ENCODE measurements at regions not wholly inside any gene's neighbourhood (a gene's known extent, or its start where the extent isn't known, plus 50 kb on each side); places are given as distances from the start of the nearest gene placed in this dataset.
"Not testable (repeated sequence)": the region's sequence is repeated elsewhere in the genome, so short reads cannot be mapped to it uniquely, and the experiment has no call there.

DNA sequence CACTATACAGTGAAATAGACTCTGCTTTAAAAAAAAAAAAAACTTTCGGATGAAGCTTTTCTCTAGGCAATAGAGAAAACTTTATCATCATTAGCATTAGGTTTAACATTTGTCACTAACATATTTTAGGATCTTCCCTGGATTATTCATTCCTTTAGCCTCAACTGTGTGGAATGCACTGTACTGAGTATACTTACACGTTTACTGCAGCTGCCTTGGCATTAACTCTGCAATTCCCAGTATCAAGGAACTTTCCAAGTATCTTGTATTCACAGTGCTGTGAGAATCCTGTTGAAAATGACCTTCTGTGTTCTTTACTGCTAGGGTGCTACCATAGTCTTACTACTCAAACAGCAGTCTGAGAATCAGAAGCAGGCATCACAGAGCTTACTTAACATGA is 328.2 kb upstream of the COL3A1 start:
- DNase-seq (ENCODE audit: low read depth, low spot score): no peak
- no peak overlapping the region for H3K27ac ChIP-seq

DNA sequence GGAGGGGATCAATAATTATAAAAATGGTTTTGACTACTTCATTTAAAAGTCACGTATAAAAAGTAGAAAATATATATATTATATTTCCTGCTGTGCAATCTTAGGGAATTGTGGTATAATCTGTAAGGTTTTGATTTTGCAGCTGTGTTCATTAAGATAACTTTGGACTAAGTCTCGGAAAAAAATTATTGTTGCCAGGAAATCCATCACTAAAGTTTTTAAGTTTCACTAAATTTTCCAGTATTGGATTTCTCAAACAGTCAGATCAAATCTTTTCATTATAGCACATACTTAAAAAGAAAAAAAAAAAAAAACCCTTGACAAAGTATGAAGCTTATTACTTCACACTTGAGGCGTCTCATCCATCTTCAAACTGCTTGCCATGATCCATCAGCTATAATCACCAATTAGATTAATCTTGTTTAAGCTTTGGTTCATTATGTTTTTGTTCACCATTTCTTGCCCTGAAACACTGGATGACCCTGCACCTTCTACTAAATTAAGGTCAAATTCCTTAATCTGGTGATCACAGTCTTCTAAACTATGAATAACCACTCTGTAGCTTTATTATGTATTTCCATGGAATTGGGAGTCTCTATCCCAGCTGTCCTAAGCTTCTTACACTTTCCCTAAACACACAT is 326.6 kb upstream of the COL3A1 start:
- no peak for DNase-seq (ENCODE audit: low read depth, low spot score)

DNA sequence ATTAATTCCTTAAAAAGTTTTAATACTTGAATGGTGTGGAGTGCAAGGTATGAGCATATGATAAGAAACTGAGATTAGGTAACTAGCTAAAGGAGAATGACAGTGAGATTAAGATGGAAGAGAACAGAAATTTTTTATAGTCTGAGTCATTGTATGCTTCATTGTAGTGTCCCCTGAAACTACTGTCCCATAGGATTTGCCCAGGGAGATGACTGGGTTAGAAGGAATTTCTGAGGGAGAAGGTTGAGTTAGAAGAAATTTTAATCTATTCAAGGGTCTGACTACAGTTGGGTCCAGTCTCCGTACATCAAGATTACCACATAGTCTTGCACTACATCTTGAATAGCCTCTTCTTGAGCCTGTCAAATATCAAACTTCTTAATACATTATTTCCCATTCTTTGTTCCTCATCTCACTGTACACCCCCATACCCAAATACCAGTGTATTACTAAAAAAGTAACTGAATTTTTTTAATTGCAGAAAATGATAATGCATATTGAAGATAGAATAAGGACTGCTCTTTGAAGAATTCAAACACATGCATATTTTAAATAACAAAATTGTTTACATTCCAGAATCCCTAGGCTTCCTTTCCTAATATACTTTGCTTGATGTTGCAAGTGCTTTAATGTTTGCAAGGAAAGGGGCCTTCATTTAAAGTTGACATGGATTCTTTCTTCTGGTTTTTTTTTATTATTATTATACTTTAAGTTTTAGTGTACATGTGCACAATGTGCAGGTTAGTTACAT is 314.3 kb upstream of the COL3A1 start:
- no peak overlapping the region for H3K27ac ChIP-seq
- DNase-seq (ENCODE audit: low read depth, low spot score): no peak

More for the DNA sequence above, 326.6 kb upstream of the COL3A1 start:
- H3K27ac ChIP-seq: no peak overlapping the region

DNA sequence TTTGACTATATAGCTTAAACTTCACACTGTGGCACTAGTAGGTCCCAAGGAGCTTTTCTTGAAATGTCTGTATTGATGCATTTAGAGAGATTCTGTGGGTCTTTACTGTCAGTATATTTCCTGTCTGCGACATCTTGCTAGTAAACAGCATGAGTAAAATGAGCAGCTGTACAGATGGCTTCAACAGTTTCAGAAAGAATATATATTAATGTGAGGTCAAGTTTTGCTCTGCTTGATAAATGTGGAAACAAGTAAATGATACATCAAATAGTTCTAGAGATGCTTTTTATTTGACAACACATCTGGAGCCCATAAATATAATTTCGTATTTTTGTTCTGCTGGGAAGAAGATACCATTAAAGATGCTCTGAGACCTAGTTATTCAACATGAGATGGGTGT is 310.9 kb upstream of the COL3A1 start:
- DNase-seq (ENCODE audit: low read depth, low spot score): no peak
- H3K27ac ChIP-seq: no peak overlapping the region

DNA sequence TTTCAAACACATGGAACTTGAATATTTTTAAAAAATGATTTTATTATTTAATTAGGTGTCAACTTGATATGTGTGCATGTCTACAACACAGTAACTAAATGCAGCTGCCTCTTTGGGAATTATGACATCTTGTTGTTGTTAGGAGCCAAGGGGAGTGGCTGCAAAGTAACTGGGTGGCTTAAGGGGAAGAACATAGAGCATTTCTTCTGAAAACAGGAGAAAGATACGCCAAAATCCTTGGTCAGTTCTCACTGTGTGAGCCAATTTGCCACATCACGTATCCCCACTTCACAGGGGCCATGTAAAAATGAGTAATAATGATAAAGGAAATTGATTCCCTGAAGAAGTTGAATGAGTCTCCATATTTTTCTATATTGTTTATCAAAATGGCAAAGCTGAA is 309.8 kb upstream of the COL3A1 start:
- no peak overlapping the region for H3K27ac ChIP-seq
- no peak for DNase-seq (ENCODE audit: low read depth, low spot score)

DNA sequence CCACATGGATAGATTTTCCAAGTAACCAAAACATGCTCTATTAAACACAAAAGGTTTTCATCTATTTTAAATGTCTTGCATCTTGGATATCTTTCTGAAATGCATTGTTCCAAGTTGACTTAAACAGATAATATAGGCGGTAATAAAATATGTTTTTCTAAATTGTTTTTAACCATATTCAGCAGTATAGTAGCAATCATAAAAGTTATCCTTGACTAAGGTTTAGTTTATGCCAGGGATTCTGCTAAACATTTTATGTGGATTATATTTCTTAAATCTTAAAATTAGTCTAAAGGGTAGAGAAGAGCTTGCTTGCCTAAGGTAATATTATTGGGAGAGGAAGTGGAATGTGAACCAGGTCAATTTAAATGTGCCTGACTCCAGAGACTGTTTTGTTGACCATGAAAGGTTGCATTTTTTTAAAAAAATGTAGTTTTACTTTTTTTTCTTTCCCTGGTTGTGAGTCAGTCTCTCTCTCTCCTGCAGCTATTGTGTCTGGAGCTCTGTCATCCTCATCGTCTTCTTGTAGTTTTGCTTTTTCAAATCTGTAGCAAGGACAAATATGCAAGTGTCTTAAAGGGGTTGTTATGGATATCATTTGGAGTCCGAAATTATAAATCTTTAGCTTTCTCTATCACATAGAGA is 309.1 kb upstream of the COL3A1 start:
- H3K27ac ChIP-seq: no peak overlapping the region
- no peak for DNase-seq (ENCODE audit: low read depth, low spot score)

DNA sequence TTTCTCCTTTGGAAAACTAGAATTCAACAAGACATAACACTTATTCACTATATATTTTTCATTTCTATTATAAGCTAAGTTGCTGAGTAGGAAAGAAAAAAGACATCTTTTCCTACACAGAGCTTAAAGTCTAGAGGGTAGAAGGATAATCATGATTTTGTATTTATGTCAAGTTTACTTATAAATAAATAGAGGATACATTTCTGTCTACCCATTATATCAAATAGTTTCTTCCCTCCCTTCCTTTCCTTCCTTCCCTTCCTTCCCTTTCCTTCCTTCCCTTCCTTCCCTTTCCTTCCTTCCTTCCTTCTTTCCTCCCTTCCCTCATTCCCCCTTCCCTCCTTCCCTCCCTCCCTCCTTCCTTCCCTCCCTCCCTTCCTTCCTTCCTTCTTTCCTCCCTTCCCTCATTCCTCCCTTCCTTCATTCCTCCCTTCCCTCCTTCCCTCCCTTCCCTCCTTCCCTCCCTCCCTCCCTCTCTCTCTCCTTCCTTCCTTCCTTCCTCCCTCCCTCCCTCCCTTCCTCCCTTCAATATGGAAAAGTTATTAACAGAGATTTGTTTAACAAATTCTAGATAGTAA is 308.4 kb upstream of the COL3A1 start:
- DNase-seq (ENCODE audit: low read depth, low spot score): no peak
- no peak overlapping the region for H3K27ac ChIP-seq

DNA sequence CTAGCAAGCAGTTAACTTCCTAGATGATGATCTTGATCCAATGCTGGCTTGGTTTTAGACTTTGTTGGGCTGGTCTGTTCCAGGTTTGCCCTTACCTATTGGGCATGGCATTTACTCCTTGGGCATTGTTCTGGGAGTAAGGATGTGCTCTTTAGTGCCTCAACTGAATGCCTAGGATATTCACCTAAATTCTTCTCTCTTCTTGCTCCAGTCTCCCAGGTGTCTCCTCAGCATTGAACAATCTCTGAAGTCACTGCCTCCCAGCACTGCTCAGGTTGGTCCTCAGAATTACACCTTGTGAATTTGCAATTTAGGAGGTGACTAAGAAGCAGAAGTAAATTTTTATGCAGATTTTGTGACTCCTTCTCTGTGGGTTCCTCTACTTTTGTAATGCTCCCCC is 307.7 kb upstream of the COL3A1 start:
- H3K27ac ChIP-seq: no peak overlapping the region
- no peak for DNase-seq (ENCODE audit: low read depth, low spot score)

DNA sequence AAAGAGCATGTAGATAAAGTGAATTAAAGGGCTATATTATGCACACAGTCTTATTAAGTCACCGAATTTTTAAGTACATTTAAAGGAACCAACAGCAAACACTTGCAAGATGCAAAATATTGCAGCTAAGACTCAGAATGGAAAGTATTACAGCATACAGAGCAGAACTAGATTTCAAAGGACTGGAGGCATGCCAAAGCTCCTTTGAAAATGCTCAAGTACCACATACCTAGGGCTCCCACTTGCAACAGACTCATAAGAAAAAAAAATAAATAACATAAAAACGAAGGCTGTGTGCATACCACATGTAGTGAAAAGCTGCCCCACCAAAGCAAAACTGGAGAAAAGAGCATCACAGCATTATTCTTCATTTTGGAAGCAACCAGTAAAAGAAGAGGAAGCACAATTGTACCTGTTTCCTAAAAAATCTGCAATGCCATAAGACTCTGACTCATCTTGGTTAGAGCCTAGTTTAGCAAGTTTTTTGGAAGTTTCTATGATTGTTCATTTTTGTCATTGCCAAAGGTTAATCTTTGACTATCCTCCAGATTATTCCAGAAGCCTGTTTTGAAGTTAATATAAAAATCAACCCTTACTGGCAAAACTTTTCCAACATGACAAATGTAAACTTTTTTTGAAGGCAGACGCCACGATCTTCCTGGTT is 306.0 kb upstream of the COL3A1 start:
- no peak overlapping the region for H3K27ac ChIP-seq
- no peak for DNase-seq (ENCODE audit: low read depth, low spot score)

DNA sequence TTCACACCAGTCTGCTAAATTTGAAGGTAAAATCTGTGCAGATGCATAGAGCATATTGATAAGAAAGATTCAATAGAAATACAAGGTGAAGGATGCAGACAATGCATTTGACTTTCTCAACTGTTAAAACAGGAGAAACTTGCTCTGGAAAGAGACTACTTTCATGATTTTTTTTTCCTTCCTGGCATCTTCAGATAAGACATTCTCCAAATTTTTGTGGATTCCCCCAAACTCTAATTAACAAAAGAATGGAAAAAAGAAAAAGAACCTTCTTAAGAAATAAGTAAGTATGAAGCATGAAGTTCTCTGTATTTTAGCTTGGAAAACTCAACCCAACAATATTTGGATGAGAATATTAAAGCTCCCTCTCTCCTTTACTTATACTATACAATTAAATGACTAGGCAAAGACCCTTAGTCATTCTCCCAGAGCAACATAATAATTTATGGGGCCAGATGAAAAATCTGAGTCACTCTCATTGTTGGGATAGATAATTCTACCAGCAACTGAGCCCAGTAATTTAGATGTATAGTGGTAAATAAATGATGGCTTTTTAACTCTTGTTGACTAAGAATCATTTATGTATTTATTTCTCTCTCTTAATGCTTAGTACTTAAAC is 298.7 kb upstream of the COL3A1 start:
- no peak for DNase-seq (ENCODE audit: low read depth, low spot score)

DNA sequence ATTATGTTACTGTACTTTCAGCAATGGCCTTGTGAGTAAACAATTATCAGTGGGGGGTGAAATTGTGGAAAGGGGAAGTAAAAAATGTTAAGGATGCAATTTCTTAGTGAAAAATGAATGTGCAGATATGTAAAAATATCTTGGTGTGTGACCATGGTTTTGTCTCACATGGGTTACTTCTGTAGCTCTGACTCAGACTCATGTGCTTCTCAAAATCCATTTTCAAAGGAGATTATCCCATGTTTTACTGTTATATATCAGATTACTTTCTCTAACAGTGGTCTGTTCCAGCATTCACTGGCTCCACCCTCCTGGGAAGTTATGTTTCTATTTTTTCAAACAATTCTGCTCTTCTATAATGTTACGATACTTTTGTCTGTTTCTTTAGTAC is 298.2 kb upstream of the COL3A1 start:
- H3K27ac ChIP-seq: no peak overlapping the region
- DNase-seq (ENCODE audit: low read depth, low spot score): no peak

More for the DNA sequence above, 298.7 kb upstream of the COL3A1 start:
- no peak overlapping the region for H3K27ac ChIP-seq

DNA sequence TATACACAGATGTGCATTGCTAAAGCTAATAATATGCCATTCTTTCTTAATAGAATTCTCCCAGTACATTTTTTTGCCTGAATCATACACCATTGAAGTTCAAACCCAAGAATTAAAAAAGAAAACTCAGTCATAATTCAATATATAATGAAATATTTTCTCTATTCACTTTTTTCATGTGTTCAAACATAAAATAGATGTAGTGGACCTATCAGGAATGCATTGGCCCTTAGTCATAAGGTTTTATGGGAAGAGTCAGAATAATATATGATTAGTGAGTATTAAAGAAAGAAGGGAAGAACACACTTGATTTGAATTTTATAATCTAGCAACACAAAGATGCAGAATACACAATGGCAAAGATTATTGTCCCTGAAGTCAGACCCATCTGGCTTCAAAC is 297.0 kb upstream of the COL3A1 start:
- DNase-seq (ENCODE audit: low read depth, low spot score): no peak

DNA sequence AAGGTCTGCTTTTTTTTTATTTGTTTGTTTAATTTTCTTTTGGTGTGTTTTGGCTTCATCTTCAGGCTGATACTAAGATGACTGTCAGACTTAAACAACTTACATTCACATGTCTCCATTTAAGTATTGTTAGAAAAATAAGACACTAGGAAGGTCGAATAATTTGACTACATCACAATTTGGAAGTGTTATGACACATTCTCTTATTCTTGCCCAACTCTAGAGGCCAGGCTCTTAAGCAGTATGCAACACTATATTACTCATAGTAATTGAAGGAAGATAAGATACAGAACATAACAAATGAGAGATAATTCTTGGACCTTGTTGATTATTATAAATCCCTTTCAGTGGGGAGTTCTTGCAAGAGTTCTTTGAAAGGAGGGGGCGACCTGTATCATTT is 295.3 kb upstream of the COL3A1 start:
- no peak overlapping the region for H3K27ac ChIP-seq
- DNase-seq (ENCODE audit: low read depth, low spot score): no peak

More for the DNA sequence above, 297.0 kb upstream of the COL3A1 start:
- H3K27ac ChIP-seq: no peak overlapping the region

DNA sequence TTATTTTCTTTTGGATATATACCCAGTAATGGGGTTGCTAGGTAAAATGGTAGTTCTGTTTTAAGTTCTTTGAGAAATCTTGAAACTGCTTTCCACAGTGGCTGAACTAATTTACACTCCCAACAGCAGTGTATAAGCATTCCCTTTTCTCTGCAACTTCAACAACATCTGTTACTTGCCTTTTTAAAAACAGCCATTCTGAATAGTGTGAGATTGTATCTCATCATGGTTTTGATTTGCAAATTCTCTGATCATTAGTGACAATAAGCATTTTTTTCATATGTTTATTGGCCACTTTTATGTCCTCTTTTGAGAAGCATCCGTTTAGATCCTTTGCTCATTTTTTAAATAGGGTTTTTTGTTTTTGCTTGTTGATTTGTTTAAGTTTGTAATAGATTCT is 291.3 kb upstream of the COL3A1 start:
- DNase-seq (ENCODE audit: low read depth, low spot score): no peak
- no peak overlapping the region for H3K27ac ChIP-seq

DNA sequence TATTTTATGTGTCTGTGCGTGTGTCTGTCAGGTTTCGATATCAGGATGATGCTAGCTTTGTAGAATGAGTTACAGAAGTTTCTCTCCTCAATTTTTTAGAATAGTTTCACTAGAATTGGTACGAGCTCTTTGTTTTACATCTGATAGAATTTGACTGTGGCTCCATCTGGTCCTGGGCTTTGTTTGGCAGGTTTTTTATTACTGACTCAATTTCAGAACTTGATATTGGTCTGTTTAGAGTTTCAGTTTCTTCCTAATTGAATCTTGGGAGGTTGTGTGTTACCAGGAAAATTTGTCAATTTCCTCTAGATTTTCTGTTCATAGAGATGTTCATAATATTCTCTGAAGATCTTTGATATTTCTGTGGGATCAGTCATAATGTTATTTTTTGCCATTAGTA is 289.4 kb upstream of the COL3A1 start:
- no peak overlapping the region for H3K27ac ChIP-seq
- DNase-seq (ENCODE audit: low read depth, low spot score): no peak

DNA sequence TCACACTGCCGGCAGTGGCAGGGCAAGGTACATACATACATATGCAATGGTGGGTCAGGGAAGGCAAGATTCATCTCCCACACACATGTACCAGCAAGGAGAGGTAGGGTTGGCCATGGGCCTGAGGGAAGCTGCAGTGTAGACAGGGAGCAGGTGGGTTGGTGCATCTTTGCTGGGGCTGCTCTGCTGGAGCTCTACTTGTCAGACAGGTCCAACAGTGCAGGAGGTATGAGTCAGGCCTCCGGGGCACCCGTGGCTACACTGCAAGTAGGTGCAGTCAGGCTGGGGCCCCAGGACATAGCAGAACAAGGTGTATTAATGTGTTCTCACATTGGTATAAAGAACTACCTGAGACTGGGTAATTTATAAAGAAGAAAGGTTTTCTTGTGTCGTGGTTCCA is 281.1 kb upstream of the COL3A1 start:
- DNase-seq (ENCODE audit: low read depth, low spot score): peak; percentile 60
- no peak overlapping the region for H3K27ac ChIP-seq

DNA sequence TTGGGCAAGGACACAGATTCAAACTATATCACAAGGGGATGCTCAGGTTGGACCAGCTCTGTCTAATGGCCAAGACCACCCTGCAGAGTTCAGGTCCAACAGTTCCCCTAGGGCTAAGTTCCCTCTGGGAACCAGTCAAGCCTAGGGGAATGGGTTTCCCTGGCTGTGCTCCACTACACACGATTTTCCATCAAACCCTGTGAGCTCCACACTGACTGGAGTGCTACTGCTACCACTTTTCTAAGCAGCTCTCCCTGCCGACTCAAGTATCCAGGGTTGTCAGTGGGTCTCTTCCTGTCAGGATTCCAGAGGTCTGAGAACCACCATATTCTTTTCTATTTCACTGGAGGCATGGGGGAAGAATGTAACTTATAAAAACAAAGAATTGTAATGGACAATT is 280.4 kb upstream of the COL3A1 start:
- DNase-seq (ENCODE audit: low read depth, low spot score): no peak
- no peak overlapping the region for H3K27ac ChIP-seq

DNA sequence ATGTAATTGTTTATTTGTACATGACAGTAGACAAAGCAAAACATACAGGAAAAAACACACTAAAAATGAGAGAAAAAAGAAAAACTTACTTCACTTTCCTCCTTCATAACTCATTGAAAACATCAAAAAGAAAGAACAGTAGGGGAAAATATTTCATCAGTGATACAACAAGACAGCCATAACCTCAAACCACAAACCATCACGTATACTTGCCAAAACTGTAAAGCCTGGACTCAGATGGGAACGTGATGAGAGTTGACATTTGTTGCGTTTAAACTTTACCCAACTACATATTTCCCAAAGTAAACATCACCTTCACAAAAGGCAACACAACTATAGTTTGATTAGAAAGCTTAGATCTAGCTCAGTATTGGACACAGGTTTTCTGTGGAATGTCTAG is 278.2 kb upstream of the COL3A1 start:
- H3K27ac ChIP-seq: no peak overlapping the region
- DNase-seq (ENCODE audit: low read depth, low spot score): peak; percentile 12

DNA sequence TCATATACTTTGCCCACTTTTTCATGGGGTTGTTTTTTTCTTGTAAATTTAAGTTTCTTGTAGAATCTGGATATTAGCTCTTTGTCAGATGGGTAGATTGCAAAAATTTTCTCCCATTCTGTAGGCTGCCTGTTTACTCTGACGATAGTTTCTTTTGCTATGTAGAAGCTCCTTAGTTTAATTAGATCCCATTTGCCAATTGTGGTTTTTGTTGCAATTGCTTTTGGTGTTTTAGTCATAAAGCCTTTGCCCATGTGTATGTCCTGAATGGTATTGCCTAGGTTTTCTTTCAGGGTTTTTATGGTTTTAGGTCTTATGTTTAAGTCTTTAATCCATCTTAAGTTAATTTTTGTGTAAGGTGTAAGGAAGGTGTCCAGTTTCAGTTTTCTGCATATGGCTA is 276.0 kb upstream of the COL3A1 start:
- not testable (repeated sequence) for DNase-seq (ENCODE audit: low read depth, low spot score); H3K27ac ChIP-seq

DNA sequence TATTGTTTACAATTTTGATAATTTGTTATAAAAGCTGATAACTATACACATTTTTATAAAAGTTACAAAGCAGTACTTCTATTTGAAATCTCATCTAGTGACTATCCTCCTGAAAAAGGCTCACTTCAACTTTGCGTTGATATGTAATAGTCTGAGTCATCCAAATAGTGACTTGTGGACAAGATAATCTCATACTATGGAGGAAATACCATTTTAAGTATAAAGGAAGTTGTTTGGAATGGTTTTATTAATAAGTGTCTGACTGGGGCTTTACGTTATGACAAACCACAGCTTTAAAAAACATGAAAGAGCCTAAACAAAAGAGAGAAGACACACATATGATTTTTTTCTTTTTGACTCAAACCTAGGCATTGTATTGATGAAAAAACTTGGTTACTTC is 272.3 kb upstream of the COL3A1 start:
- H3K27ac ChIP-seq: no peak overlapping the region
- DNase-seq (ENCODE audit: low read depth, low spot score): no peak
